OCI-LY7 (cell line): ENCODE measurements at regions not wholly inside any gene's neighbourhood (a gene's known extent, or its start where the extent isn't known, plus 50 kb on each side); places are given as distances from the start of the nearest gene placed in this dataset.

ENCODE experiments used
- BruUV-seq: library from RNA; stranded (reverse); fragments of 400-500 nt; replicated peaks from 2 replicates; lab custom pipeline; 2021; lab: Mats Ljungman, UMichigan
- CTCF ChIA-PET: fragments of 300-600 bp; sonication (Branson Sonifier 250); formaldehyde crosslinking; loops from one replicate; lab custom pipeline; 2022; ENCODE audit warnings: antibody characterized with exemption; ENCODE audit not compliant: unreplicated experiment; lab: Charles Lee
- POLR2A ChIA-PET: fragments of 300-600 bp; sonication (Branson Sonifier 250); formaldehyde crosslinking; loops from one replicate; lab custom pipeline; 2022; ENCODE audit warnings: antibody characterized with exemption; lab: Charles Lee
- DNase-seq: peaks from one replicate; pipeline ENCODE4 v3.0.0-alpha.2; 2015; ENCODE audit warnings: low spot score
- H2AFZ ChIP-seq: fragments of 200-600 bp; sonication (generic), shearing (Covaris generic); 2 replicates; pipeline ENCODE4 v1.6.1; 2014; ENCODE audit warnings: mild to moderate bottlenecking, antibody characterized with exemption, low read length, moderate library complexity
- H3K27ac ChIP-seq: fragments of 200-600 bp; sonication (generic); 2 replicates; pipeline ENCODE4 v1.5.1; 2014; ENCODE audit warnings: mixed run types, low read depth, mild to moderate bottlenecking, moderate library complexity, low read length, inconsistent platforms; ENCODE audit not compliant: poor library complexity, severe bottlenecking
- H3K36me3 ChIP-seq: fragments of 200-600 bp; sonication (generic); 2 replicates; pipeline ENCODE4 v1.6.1; 2014; ENCODE audit warnings: mild to moderate bottlenecking, antibody characterized with exemption, low read length, moderate library complexity, mixed read lengths; ENCODE audit not compliant: insufficient read depth
- H3K4me1 ChIP-seq: fragments of 200-600 bp; sonication (generic); 2 replicates; pipeline ENCODE4 v1.5.1; 2014; ENCODE audit warnings: mild to moderate bottlenecking, low read length; ENCODE audit not compliant: insufficient read depth, poor library complexity, severe bottlenecking
- H3K4me2 ChIP-seq: fragments of 200-600 bp; sonication (generic); 2 replicates; pipeline ENCODE4 v1.6.1; 2014; ENCODE audit warnings: mild to moderate bottlenecking, low read length
- H3K4me3 ChIP-seq: fragments of 200-600 bp; sonication (generic); 2 replicates; pipeline ENCODE4 v1.5.1; 2014; ENCODE audit warnings: mild to moderate bottlenecking, low read depth, low read length; ENCODE audit not compliant: poor library complexity, severe bottlenecking
- H3K79me2 ChIP-seq: fragments of 200-600 bp; sonication (generic); 2 replicates; pipeline ENCODE4 v1.6.1; 2016; ENCODE audit warnings: low read depth, mild to moderate bottlenecking, low read length, moderate library complexity, mixed read lengths; ENCODE audit not compliant: insufficient read depth
- H3K9me2 ChIP-seq: fragments of 200-600 bp; sonication (generic); 2 replicates; pipeline ENCODE4 v1.6.1; 2016; ENCODE audit warnings: mild to moderate bottlenecking, low read length, mixed read lengths; ENCODE audit not compliant: insufficient read depth
- H3K9me3 ChIP-seq: fragments of 200-600 bp; sonication (generic); 2 replicates; pipeline ENCODE4 v1.6.1; 2014; ENCODE audit warnings: mild to moderate bottlenecking, mixed run types, low read length, mixed read lengths
- H4K20me1 ChIP-seq: fragments of 200-600 bp; sonication (generic); 2 replicates; pipeline ENCODE4 v1.6.1; 2014; ENCODE audit warnings: mild to moderate bottlenecking, antibody characterized with exemption, low read length, moderate library complexity, mixed read lengths; ENCODE audit not compliant: insufficient read depth
- EZH2phosphoT487 ChIP-seq: fragments of 200-600 bp; sonication (generic); IDR thresholded peaks from 2 replicates; pipeline ENCODE4 v1.6.1; 2018; ENCODE audit warnings: low read depth, borderline replicate concordance, mild to moderate bottlenecking, mixed run types, antibody characterized with exemption, low read length, moderate library complexity, mixed read lengths
- intact Hi-C: fragments of 100-400 bp; cut with micrococcal nuclease; formaldehyde crosslinking; loops from one replicate; pipeline ENCODE4 v1.10.0; 2022; ENCODE audit not compliant: unreplicated experiment
- TF ChIP-seq, protein P1 (sequence below): fragments of 200-600 bp; sonication (generic); conservative IDR thresholded peaks from 2 replicates; pipeline ENCODE4 v1.5.1; 2014; ENCODE audit warnings: mild to moderate bottlenecking, antibody characterized with exemption, low read length, moderate library complexity, mixed read lengths

DNA sequence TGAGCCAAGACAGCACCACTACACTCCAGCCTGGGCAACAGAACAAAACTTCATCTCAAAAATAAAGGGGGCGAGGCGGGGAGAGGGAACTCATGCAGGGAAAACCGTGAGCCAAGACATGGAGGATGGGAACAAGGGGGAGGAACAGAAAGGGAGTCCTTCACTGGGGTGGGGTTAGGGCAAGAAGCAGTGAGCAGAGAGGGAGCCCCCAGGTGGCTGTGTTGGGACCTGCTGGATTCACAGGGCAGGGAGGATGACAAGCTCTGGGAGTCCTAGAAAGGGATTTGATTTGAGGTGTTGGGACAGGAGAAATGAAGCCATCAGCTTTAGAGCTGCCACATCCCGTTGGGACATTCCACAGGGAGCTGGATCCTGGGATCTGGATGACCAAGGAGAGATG is 90.6 kb upstream of the TOP1 start:
- no peaks in the 10 kb centered on the region for H3K79me2 ChIP-seq
- no peak overlapping the region for H3K4me3 ChIP-seq
- intact Hi-C loops, result no loop called here
- peaks cover 70% of the 10 kb centered on the region for H3K4me1 ChIP-seq
- CTCF ChIA-PET, result no interaction called here
- H3K9me3 ChIP-seq, result peaks cover 12% of the 10 kb centered on the region
- no peaks in the 10 kb centered on the region for H3K9me2 ChIP-seq
- H3K36me3 ChIP-seq, result no peaks in the 10 kb centered on the region; the same call in 1 of the 2 replicates
- POLR2A ChIA-PET, result interaction anchor here (0.6 to 2.8 kb wide), 3 partner anchors 13 to 341 kb away, joined by 3 to 13 read pairs (median 4); no protein-coding TSS in a partner anchor
- H4K20me1 ChIP-seq, result no peaks in the 10 kb centered on the region
- no peak for TF ChIP-seq EZH2phosphoT487
- TF ChIP-seq, protein P1, sequence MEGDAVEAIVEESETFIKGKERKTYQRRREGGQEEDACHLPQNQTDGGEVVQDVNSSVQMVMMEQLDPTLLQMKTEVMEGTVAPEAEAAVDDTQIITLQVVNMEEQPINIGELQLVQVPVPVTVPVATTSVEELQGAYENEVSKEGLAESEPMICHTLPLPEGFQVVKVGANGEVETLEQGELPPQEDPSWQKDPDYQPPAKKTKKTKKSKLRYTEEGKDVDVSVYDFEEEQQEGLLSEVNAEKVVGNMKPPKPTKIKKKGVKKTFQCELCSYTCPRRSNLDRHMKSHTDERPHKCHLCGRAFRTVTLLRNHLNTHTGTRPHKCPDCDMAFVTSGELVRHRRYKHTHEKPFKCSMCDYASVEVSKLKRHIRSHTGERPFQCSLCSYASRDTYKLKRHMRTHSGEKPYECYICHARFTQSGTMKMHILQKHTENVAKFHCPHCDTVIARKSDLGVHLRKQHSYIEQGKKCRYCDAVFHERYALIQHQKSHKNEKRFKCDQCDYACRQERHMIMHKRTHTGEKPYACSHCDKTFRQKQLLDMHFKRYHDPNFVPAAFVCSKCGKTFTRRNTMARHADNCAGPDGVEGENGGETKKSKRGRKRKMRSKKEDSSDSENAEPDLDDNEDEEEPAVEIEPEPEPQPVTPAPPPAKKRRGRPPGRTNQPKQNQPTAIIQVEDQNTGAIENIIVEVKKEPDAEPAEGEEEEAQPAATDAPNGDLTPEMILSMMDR, result peak; percentile 76
- peak; percentile 45 for DNase-seq
- no peak overlapping the region for H2AFZ ChIP-seq
- H3K4me2 ChIP-seq, result no peak overlapping the region
- no TSS peak for BruUV-seq
- H3K27ac ChIP-seq, result no peak overlapping the region

DNA sequence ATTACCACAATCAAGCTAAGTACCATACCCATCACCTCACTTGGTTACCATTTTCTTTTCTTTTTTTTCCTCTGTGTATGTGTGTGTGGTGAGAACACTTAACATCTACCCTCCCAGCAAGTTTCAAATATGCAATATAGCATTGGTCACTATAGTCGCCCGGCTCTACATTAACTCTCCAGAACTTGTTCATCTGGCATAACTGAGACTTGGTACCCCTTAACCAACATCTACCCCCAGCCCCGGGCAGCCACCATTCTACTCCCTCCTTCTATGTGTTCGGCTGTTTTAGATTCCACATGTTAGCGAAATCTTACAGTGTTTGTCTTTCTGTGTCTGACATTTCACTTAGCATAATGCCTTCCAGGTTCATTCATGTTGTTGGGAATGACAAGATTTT is 89.0 kb upstream of the TOP1 start:
- Histone ChIP-seq H4K20me1 (no peaks in the 10 kb centered on the region), H2AFZ (no peak overlapping the region; the same call in 1 of the 2 replicates), H3K36me3 (no peaks in the 10 kb centered on the region), H3K9me2 (no peaks in the 10 kb centered on the region), H3K4me1 (peaks cover 77% of the 10 kb centered on the region), H3K79me2 (no peaks in the 10 kb centered on the region), H3K27ac (peak overlapping the region; percentile 100), H3K4me2 (peak overlapping the region; percentile 78; the same call in 1 of the 2 replicates), H3K4me3 (no peak overlapping the region), H3K9me3 (peaks cover 5% of the 10 kb centered on the region)
- BruUV-seq, result no TSS peak
- ChIA-PET CTCF (interaction anchor here (0.6 to 0.8 kb wide), 3 partner anchors 8 to 201 kb away, joined by 3 to 6 read pairs (median 5); no protein-coding TSS in a partner anchor), POLR2A (interaction anchor here (0.6 to 6.1 kb wide), 6 partner anchors 9 to 725 kb away, joined by 3 to 65 read pairs (median 6); no protein-coding TSS in a partner anchor)
- no peak for TF ChIP-seq EZH2phosphoT487
- TF ChIP-seq, protein P1, result no peak
- DNase-seq, result no peak
- intact Hi-C loops, result loop anchor here (2.0 to 5.0 kb wide), 2 partner anchors 13 to 73 kb away; no protein-coding TSS in a partner anchor

DNA sequence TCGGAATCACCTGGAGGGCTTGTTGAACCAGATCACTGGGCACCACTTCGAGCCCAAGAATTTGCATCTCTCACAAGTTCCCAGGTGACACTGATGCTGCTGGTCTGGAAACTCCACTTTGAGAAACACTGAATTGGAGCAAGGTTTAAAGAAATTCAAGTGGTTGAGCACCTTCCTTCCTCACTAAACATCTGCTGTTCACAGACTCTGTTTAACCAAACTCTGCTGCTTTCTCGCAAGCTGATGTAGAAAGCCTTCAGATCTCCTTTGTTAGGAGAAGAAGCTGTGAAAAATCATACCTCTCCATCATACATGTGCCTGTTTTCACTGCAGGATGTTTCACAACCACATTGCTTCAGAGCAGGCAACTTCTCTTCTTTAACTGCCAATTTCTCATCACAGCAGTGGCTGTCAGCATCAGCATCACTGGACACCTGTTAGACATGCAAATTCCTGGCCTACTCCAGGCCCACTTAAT is 87.5 kb upstream of the TOP1 start:
- H3K79me2 ChIP-seq, result no peaks in the 10 kb centered on the region
- H3K9me2 ChIP-seq, result no peaks in the 10 kb centered on the region
- peaks cover 83% of the 10 kb centered on the region for H3K4me1 ChIP-seq
- no TSS peak for BruUV-seq
- peak overlapping the region; percentile 100 for H3K27ac ChIP-seq
- intact Hi-C loops, result loop anchor here (1.0 to 5.0 kb wide), 4 partner anchors 10 to 200 kb away; no protein-coding TSS in a partner anchor
- H3K9me3 ChIP-seq, result no peaks in the 10 kb centered on the region
- CTCF ChIA-PET, result interaction anchor here (0.6 to 1.0 kb wide), 2 partner anchors 179 to 192 kb away, joined by 3 to 5 read pairs; no protein-coding TSS in a partner anchor
- H4K20me1 ChIP-seq, result no peaks in the 10 kb centered on the region
- TF ChIP-seq, protein P1, result no peak
- TF ChIP-seq EZH2phosphoT487, result no peak
- no peak overlapping the region; the same call in 1 of the 2 replicates for H2AFZ ChIP-seq
- POLR2A ChIA-PET, result interaction anchor here (1.2 to 6.1 kb wide), 3 partner anchors 11 to 197 kb away, joined by 5 to 65 read pairs (median 25); no protein-coding TSS in a partner anchor
- peak; percentile 94 for DNase-seq
- H3K36me3 ChIP-seq, result no peaks in the 10 kb centered on the region
- H3K4me3 ChIP-seq, result peak overlapping the region; percentile 43
- H3K4me2 ChIP-seq, result peak overlapping the region; percentile 78
